GM21529 (cell line): ENCODE measurements at regions not wholly inside any gene's neighbourhood (a gene's known extent, or its start where the extent isn't known, plus 50 kb on each side); places are given as distances from the start of the nearest gene placed in this dataset.
"Not testable (repeated sequence)": the region's sequence is repeated elsewhere in the genome, so short reads cannot be mapped to it uniquely, and the experiment has no call there.

Experiments
- ATAC-seq: cut with Tn5 transposase; IDR thresholded peaks from one replicate; pipeline ENCODE4 v1.9.1; 2021; ENCODE audit not compliant: unreplicated experiment

DNA sequence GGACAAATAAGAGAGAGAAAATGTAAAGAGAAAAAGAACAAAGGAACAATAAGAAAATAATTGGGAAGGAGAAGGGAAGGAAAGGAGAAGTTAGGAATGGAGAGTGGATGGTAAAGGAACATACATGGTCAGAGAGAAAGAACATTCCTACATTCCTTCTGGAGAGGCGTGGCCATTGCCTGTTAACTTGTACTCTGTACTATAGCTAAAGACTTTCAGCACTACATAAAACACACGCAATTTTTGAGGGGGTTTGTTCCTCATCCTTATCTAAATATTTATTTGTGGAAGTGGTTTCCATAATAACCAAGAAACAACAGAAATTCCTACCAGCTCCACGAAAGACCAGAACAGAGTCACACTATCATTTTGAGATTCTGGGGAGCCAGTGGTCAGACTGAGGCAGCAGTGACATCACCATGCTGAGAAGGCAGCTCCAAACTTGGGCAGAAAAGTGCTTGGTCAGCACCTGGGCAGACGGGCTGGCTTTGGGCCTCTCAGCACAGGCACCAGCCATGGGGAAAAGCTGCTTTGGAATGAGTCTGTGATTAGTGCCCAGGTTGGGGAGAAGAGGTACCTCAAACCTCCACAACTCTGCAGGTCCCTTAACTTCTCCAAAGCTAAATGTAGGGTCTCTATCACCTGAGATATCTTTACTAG, 125.9 kb upstream of the NTF3 start:
- no peak for ATAC-seq

DNA sequence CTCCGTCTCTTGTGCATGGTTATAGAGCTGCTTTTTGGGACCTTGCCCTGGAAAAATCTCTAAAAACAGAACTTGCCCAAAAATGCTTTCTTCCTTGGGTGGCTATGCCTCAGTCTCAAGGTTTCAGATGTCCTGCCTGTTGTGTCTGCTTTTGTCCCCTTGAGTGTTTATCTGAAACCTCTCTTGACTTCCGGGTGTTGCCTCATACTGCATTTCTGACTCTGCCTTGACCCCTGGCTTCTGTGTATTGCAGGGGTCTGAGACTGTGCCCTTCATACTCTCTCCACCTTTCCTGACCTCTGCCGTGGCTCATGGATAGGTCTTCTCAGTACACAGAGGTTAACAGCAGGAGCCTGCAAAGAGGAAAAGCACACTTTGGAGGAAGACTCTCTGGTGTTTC, 124.8 kb upstream of the NTF3 start:
- no peak for ATAC-seq

DNA sequence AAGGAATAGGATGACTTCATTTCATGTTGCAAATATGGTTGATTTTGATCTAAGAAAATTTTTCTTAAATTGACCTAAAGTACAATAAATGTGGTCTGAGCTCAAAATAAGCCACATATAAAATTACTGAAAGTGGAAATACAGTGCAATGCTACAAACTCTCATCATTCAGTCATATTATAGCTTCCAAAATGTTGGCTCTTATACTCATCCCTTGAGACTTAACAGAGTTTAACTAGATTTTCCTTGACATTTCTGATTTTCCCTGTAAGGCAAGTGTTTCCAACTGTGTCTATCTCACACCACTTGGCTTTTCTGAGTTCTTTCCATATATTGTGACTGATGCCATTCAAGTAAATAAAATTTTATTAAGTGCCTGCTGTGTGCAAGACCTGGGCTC, 123.7 kb upstream of the NTF3 start:
- ATAC-seq: no peak

DNA sequence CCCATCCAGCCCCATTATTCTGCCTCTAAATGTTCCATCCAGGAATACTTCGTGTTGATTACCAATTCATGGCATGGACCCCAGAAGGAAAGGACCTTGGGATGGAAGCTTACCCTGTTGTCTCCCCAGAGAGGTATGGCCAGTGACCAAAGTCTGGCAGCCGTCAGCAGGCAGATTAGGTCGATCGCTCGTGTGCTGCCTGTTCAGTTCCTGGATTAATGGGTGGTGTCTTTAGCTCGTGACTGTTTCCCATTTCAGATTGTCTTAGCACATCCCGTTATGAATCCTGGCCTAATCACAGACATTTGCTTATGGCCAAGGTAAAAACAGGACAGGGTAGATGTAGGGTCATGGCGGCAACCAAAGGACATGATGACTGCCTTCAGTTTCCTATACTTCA, 122.9 kb upstream of the NTF3 start:
- no peak for ATAC-seq

DNA sequence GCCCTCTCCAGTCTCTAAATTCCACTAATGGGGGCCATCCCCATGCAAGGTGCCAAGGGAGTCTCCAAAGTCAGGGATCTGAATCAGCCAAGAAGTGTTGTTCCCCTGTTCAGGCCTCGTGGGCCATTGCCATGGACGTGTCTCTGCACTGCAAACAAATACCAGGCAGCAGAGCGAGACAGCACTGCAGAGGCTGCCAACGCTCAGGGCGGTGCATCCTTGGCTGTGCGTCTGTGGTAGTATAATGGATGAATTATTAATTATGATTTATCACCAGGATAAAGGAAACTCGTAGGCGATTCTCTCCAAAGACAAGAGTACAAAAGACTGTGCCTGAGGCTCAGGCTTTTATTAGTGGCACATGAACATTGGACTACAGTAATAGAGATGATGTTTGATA, 122.3 kb upstream of the NTF3 start:
- no peak for ATAC-seq

DNA sequence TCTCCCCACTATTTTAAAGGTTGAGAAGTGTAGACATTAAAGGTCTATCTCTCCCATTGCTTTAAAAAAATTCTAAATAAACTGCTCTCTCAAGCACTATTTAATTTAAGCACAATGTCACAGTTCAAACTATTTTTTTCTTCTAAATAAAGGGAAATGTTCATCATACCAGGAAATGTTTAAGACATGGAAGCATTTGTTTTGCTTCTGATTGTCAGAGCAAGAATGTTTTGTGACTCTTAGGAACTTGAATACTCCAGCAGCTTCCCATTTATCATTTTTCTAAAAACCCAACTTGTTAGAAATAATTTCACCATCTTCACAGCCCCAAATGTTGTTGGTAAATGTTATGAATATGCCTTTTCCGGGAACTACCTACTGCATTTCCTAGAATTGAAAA, 121.8 kb upstream of the NTF3 start:
- no peak for ATAC-seq

DNA sequence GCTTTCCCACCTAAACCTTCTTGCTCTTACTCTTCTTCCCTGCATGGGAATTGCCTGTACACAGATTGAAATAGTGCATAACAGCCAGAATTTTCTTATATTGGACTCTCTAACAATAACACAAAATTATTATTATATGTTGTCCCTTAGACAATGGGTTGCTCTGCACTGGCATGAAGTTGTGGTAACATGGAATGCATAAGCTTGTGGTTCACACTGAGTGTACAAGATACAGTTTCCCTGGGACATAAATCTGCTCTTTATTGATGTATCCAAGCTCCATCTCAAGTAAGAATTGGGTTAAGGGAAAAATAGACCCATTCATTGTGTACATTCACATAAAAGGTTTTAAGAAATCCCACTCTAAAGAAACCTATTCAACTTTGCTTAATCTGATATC, 114.4 kb upstream of the NTF3 start:
- no peak for ATAC-seq

DNA sequence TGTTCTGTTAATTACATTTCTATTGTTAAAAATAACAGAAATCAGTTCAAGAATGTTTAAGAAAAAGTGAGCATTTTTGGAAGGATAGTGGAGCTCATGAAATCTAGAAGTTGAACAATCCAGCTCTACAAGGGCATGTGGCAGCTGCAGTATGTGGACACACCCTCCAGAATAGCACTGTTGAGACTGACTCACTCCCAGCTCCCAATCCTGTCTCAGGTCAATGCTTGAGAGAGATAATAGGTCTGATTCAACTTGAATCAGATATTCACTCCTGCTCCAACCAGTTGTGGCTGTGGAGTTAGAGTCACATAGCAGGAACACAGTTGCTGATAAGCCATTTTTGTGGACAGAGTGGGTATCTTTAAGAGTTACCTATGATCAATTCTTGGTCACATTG, 113.0 kb upstream of the NTF3 start:
- no peak for ATAC-seq

DNA sequence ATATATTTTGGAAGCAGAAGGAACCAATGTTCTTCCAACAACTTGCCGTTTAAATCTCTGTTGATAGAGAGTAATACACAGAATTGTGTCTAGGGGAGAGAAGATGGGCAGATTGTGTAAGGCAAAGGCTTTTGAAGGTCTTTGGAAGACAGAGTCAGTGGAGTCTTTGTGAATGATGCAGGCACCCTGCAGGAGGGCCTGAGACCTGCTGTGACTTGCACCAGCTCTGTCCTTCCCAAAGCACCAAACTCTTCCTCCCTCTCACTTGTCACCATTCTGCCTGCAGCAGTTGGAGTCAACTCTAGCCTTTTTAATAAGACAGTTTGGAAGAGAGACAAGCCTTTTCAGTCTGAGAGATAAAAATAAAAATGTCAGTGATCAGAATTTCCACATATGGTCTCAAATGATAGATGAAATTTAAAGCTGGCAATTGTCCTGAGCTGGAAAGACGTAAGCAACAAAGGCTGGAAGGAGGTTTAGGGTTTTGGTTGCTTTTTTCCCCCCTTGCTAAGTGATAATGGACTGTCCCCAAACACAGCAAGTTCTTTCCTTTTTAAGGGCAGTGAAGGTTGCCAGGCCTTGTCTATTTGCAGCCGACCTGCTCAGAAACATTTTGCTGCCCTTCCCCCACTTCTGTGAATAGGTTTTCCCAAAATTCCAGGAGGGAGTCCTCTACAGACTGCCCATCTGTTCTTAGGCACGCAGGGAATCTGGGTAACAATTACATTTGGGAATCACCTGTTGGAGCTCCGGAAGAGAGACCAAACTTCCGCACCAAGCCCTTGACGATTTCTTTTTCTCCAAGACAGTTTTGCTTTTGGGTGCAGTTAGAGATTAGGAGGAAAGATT, 103.0 kb upstream of the NTF3 start:
- no peak for ATAC-seq

DNA sequence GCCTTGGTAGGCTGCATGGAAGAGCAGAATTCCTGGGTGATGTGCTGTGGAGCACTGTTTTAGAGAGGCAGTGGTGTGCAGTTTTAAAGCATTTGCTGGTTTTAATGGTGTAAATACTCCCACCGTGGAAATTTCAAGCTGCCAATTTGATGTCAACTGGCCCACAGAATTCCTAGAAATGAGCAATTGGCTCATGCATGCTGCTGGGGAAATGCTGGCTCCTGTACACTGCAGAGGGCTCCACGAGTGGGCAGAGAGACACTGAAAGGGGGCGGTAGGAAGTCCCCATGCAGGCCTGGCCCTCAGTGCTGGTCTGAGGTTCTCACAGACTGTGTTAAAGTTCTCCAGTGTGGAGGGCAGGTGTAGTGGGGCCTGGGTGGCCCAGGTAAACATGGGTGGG, 99.4 kb upstream of the NTF3 start:
- no peak for ATAC-seq

DNA sequence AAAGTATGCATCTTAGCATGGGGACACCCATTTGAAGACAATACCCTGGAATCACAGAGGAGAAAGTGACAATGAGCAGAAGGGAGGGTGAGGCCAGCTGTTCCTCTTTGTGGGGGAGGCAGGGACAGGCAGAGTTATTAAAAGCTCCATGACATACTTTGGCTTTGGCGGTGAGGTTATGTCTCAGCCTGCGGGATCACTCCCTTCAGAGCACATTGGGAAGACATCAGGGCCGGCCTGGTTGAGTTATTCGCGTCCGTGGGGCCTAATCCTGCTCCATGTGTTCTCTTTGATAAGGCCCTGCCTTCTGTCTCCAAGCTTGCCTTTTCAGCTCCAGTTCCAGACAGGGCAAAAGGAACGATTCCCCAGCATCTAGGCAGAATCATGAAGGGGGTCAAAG, 98.8 kb upstream of the NTF3 start:
- no peak for ATAC-seq

DNA sequence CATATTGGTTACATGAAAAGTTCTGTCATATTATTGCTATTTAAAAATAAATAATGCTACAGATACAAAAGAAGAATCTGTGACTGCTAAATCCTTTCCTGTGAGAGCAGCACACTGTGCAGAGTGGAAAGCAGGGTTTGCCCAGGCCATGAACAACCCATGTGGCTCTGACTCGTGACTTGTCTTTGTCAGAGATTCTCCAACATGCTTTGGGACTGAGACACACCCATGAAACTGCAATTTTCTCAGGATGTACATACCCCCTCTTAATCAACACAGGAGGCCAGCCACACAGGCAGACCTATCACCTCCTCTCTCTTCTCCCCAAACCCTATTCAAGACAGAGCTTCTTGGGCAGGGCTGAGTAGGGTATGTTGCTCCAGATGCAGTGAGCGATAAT, 96.8 kb upstream of the NTF3 start:
- no peak for ATAC-seq

DNA sequence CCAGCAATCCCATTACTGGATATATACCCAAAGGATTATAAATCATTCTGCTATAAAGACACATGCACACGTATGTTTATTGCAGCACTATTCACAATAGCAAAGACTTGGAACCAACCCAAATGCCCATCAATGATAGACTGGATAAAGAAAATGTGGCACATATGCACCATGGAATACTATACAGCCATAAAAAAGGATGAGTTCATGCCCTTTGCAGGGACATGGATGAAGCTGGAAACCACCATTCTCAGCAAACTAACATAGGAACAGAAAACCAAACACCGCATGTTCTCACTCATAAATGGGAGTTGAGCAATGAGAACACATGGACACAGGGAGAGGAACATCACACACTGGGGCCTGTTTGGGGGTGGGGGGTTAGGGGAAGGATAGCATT, 90.8 kb upstream of the NTF3 start:
- ATAC-seq: not testable (repeated sequence)

DNA sequence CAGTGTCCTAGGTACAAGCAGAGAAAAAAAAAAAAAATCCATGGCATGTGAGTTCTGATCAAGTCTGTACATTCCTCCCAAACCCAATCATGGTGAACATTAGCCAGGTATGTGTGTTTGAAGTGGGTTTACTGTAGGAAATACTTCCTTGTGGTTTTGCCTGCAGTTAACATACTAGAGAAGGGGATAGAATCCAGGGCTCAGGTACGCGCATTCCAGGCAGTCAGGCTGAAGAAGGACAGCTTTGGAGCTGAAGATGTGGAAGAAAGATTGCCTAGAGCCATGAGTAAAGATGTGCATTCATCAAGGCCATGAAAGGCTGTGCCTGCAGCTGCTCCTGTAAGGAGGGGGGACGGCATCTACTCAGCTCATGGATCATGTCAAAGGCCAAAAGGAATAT, 88.2 kb upstream of the NTF3 start:
- no peak for ATAC-seq

DNA sequence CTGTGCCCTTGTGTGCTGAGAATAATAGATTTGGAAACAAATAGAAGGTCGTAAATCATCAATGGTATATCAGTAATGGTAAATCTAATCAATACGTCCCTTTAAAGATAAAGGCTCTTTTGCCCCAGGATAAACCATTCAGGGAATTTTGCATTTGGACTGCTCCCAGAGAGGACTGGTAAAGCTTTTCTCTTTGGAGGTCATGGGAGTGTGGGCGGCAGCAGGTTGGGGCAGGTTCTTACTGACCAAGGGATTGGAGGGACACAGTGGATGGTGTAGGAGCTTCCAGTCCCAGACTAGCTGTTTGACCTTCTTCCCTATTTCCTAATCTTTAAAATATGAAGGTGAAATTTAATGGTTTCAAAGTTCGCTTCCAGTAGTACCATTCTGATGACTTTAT, 87.8 kb upstream of the NTF3 start:
- no peak for ATAC-seq

DNA sequence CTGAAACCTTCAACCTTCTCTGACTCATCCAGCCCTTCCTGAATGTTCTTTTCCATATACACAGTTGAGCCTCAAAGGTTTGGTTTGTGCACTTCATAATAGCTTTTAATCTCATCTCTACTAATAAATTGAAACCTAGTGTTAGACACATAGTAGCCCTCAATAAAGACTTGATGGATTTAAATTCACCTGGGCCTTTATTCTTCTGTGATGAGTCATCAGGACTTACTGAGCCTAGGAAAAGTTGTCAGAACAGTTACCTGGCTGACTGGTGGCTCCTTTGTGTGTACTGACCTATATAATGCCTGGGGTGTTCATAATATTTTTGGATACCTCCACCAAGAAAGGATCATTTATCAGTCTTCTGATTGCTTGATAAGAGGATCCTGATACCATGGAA, 86.4 kb upstream of the NTF3 start:
- ATAC-seq: no peak

DNA sequence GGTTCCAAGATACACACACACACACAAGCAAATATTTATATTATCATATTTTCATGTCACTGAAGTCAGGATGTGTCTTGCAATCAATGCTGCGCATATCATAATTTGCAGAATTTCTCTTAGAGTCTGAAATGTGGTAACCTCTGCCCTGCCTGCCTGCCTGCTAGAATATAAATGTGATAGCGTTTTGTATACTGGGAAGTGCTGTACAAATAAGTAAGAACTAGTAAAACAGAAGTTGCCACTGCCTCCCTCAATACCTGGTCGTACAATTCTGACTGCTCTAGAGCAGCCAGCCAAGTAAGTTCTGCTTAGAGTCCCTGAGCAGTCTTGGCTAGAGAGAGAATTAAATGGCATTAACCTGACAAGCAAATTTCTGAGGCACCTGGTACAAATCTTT, 83.9 kb upstream of the NTF3 start:
- ATAC-seq: no peak

DNA sequence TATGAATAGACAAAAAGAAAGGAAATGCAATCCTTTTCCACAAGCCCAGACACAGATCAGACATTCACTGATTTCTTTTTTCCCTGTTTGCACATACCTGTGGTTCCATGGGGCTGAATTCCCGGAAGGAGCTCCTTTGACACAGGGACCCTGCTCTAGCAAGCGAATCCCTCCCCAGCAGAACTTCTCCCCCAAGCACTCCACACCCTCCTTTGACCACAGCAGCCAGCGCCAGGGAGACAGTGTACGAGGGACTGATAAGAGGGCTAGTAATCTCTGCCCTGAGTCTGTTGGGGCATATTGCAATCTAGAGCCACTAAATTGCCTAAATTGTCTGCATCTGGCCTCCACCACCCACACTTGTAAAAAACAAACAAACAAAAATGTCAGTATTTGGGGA, 83.4 kb upstream of the NTF3 start:
- ATAC-seq: no peak

DNA sequence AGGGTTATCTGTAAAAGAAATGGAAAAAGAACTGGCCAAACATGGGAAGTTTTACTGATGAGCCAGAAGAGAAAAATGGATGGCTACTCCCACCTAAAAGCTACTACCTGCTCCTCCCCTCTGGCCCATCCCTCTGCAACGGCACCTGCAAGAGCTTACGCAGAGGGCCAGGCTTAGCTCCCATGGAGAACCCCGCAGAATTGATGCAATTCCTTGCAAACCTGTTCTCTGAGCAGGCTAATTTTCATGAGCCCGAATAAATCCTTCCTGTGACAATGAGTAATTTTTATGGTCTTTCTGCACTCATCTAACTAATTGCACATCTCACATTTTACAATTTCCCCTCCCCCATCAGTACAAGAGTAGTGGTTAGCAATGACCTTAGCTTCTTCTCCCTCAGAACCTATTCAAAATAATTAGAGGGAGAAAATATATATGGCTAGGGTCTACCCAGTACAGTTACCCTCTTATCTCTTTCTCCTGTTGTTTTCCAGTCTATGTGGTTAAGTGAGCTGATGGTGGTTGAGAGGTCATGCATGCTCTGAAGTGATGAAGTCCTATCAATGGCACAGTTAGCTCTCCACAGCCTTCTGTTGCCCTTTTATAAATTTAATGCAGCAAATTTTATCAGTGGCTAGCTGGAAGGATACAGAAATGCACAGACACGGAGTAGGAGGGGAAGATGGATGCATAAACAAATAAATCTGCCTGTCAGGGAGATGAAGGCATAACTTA, 67.7 kb upstream of the NTF3 start:
- no peak for ATAC-seq

DNA sequence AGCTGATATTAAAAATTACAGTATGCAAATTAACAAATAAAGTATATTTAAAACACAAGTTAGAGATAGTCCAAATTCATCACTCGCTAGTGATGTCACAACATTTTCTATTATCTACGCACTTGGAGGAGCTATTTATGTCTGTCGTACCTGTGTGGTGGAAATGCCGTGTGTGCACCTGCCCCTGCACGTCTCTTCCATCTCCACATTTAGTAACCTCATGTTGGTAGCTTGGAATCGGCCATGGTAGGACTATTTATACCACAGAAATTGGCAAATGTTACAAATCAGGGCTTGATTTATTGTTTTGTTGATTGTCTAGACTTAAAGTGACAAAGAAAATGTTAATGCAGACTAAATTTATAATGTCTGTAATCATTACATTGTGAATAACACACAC, 62.6 kb upstream of the NTF3 start:
- no peak for ATAC-seq

DNA sequence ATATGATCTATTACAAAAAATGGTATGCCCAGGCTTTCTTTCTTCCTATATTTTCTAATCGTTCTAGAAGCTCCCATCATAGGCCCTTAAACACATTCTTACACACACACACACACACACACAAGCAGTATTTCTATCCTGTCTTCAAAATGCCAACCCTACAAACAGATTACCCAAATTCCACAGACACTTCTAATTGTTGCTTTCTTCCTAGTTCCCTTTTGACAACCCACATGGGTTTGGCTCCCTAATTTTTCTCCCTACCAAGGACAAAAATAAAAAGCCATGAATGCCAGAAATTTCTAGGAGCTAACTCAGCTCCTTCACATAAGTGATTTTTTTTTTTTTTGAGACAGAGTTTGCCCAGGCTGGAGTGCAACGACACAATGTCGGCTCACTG, 60.3 kb upstream of the NTF3 start:
- ATAC-seq: no peak

DNA sequence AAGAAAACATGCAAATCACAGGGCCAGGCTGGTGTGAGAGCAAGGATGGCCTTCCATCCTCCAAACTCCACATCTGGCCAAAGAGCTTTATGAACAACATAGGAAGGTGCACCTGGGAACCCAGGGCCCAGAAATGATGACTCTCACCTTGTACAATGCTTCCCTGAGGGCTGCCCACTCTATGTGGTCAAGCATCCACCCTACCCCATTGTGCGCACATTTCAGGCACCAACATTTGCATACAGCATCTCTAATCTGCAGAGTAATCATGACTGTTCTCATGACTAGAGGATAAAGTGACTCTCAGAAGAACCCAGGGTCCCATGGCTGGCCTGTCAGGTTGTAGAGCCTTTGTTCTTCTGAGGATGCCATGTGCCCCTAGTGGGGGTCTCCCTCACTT, 57.2 kb upstream of the NTF3 start:
- ATAC-seq: no peak
